AG04449 (cell line): ENCODE measurements at regions not wholly inside any gene's neighbourhood (a gene's known extent, or its start where the extent isn't known, plus 50 kb on each side); places are given as distances from the start of the nearest gene placed in this dataset.

Source experiments
- CTCF ChIA-PET: fragments of 350-600 bp; formaldehyde crosslinking; extraction: SDS; loops from one replicate; lab custom pipeline; 2021; ENCODE audit warnings: antibody characterized with exemption; lab: Yijun Ruan, JAX
- POLR2A ChIA-PET: fragments of 400-600, 350-600 bp; formaldehyde crosslinking; extraction: SDS; loops from one replicate; lab custom pipeline; 2020; ENCODE audit warnings: antibody characterized with exemption, inconsistent platforms; lab: Yijun Ruan, JAX
- DNase-seq: peaks from one replicate; pipeline ENCODE4 v3.0.0-alpha.2; 2010; ENCODE audit warnings: low read depth, low spot score
- H3K4me3 ChIP-seq: 2 replicates; pipeline ENCODE4 v1.5.1; 2011; ENCODE audit warnings: low read depth, mild to moderate bottlenecking, control low read depth, low read length
- TF ChIP-seq, protein P1 (sequence below): IDR thresholded peaks from one replicate; pipeline ENCODE4 v1.5.1; 2011; ENCODE audit warnings: mild to moderate bottlenecking, moderate library complexity, low read length, control low read depth, inconsistent platforms; ENCODE audit not compliant: insufficient read depth; ENCODE audit errors: missing control alignments

DNA sequence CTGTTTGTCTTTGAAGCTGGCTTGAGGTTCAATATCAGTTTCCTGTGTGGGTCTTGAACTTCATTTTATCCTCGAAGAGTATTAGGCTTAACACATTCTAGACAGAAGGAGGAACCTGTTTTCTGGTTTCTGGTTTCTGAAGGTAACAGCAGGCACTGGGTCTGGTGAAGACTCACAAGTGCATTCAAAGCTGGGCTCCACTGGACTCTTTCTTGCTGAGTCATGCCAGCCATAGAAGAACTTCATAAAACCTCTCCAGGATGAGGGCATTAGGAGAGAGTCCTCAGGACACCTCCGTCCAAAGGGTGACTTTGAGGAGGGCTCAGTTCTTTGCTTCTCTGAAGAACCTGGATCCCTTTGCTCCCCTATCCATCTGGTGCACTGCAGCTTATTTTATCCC is 668.6 kb upstream of the SLC10A2 start:
- no peak for DNase-seq
- TF ChIP-seq, protein P1, sequence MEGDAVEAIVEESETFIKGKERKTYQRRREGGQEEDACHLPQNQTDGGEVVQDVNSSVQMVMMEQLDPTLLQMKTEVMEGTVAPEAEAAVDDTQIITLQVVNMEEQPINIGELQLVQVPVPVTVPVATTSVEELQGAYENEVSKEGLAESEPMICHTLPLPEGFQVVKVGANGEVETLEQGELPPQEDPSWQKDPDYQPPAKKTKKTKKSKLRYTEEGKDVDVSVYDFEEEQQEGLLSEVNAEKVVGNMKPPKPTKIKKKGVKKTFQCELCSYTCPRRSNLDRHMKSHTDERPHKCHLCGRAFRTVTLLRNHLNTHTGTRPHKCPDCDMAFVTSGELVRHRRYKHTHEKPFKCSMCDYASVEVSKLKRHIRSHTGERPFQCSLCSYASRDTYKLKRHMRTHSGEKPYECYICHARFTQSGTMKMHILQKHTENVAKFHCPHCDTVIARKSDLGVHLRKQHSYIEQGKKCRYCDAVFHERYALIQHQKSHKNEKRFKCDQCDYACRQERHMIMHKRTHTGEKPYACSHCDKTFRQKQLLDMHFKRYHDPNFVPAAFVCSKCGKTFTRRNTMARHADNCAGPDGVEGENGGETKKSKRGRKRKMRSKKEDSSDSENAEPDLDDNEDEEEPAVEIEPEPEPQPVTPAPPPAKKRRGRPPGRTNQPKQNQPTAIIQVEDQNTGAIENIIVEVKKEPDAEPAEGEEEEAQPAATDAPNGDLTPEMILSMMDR: no peak
- CTCF ChIA-PET: no interaction called here
- POLR2A ChIA-PET: no interaction called here
- no peak overlapping the region for H3K4me3 ChIP-seq

DNA sequence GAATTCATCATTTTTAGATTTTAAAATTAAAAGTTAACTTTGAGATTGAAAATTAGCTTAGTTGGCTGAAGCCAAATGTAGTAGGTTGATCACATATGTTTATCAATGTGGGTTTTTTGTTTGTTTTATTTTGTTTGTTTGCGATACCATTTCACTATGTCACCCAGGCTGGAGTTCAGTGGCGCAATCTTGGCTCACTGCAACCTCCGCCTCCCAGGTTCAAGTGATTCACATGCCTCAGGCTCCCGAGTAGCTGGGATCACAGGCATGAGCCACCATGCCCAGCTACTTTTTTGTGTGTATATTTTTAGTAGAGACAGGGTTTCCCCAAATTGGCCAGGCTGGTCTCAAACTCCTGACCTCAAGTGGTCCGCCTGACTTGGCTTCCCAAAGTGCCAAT is 665.7 kb upstream of the SLC10A2 start:
- ChIA-PET POLR2A (no interaction called here), CTCF (interaction anchor here (0.7 kb wide), 1 partner anchor 274 kb away, joined by 3 read pairs; no protein-coding TSS in a partner anchor)
- no peak for DNase-seq
- TF ChIP-seq, protein P1: no peak
- H3K4me3 ChIP-seq: no peak overlapping the region

DNA sequence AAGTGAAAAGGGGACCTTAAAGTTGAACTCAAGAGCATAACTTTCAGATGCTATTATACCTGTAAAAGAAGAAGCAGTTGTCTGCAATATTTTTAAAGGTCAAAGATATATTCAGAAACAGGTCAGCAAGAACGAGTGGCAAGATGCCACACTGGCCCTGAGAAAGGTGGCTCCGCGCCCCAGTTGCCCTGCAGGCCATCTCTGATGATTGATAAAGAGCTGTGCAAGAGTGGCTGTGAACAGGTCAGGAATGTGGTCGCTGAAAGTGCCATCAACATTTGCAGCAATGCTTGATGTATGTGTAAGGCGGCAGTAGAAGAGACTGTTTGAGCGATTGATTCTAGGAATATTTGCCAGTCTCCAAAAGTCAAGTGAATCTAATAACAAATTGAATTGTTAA is 664.2 kb upstream of the SLC10A2 start:
- no peak overlapping the region for H3K4me3 ChIP-seq
- POLR2A ChIA-PET: no interaction called here
- CTCF ChIA-PET: no interaction called here
- DNase-seq: no peak
- TF ChIP-seq, protein P1: no peak

DNA sequence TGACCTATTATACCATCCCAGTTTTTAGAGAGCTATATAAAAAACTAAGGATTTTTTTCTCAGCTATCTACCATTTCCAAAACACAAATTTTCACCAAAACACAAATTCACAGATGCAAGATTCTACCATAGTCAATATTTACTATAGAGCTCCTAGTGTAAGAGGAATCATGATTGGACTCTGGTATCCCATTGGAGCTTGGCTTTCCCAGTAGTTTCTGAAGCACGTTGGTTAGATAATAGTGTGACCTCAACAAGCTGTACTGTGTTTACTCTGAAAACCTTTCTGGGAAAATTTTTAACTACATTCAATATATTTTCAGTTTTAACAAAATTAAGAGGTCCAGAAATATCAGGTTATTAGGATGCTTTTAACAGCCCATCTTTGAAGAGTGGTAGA is 660.6 kb upstream of the SLC10A2 start:
- DNase-seq: no peak
- CTCF ChIA-PET: no interaction called here
- POLR2A ChIA-PET: no interaction called here
- no peak overlapping the region for H3K4me3 ChIP-seq
- TF ChIP-seq, protein P1: no peak

DNA sequence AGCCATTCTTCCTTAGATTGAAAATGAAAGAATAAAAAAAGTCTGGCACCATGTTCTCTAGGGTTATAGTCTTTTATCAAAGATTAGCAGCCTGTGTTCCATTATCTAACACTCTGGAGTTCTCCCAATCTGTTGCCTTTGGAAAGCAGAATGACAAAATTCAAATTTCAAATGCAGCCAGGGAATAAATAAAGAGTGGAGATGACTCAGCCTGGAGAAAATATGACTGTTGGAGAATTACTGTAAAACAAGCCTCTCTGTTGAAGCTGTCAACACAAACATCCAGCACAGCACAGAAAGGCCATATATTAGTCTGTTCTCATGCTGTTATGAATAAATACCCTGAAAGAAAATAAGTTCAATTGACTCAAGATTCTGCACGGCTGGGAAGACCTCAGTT is 650.5 kb upstream of the SLC10A2 start:
- TF ChIP-seq, protein P1: no peak
- ChIA-PET CTCF (no interaction called here), POLR2A (no interaction called here)
- no peak for DNase-seq
- no peak overlapping the region for H3K4me3 ChIP-seq

DNA sequence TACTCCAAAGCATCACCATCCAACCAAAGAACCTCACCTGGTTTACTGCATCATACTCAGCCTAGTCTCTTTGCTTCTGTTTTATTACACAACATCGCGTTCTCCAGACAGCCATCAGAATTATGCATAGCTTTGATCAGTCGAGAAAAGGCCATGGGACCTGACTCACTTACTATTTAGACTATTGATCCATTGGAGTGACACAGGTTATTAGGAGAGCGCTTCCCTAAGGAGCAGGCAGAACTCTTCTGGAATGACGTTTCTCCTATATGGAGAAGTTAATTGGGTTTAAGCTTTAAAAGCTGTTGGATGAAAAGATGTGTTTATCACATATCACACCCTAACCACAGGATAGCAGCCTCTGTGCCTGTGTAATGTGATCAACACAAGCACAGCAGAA is 649.1 kb upstream of the SLC10A2 start:
- ChIA-PET CTCF (no interaction called here), POLR2A (no interaction called here)
- no peak for DNase-seq
- H3K4me3 ChIP-seq: no peak overlapping the region
- TF ChIP-seq, protein P1: no peak
